GM12878 (cell line): ENCODE measurements at regions not wholly inside any gene's neighbourhood (a gene's known extent, or its start where the extent isn't known, plus 50 kb on each side); places are given as distances from the start of the nearest gene placed in this dataset.

Experiments used
- ATAC-seq: fragments of 200-7000 bp; cut with Tn5 transposase; 3 replicates; pipeline ENCODE4 v1.9.1; 2020; ENCODE audit warnings: mild to moderate bottlenecking, moderate library complexity
- BruUV-seq: library from RNA; stranded (reverse); fragments of 400-500 nt; replicated peaks from 2 replicates; lab custom pipeline; 2021; lab: Mats Ljungman, UMichigan
- CTCF ChIA-PET: fragments of 300-600 bp; sonication (Branson Sonifier 250); formaldehyde crosslinking; extraction: SDS; loops from one replicate; lab custom pipeline; 2021; ENCODE audit warnings: inconsistent platforms; lab: Yijun Ruan, JAX
- POLR2A ChIA-PET: fragments of 350-600 bp; formaldehyde crosslinking; extraction: SDS; loops from one replicate; lab custom pipeline; 2021; ENCODE audit warnings: inconsistent platforms; lab: Charles Lee
- RAD21 ChIA-PET: fragments of 300-600 bp; sonication (Branson Sonifier 250); formaldehyde crosslinking; loops from one replicate; lab custom pipeline; 2023; ENCODE audit warnings: antibody characterized with exemption; ENCODE audit not compliant: unreplicated experiment; lab: Charles Lee
- SMC1A ChIA-PET: fragments of 300-600 bp; sonication (Branson Sonifier 250); formaldehyde crosslinking; loops from one replicate; lab custom pipeline; 2023; ENCODE audit not compliant: unreplicated experiment, uncharacterized antibody; lab: Charles Lee
- DNase-seq: peaks from one replicate; pipeline ENCODE4 v3.0.0-alpha.2; 2011; ENCODE audit warnings: low read depth, low spot score
- FAIRE-seq: peaks from 3 replicates; lab custom pipeline; 2011; peaks lifted over from hg19 to GRCh38; lab: Jason Lieb, UNC
- H2AFZ ChIP-seq: 2 replicates; pipeline ENCODE4 v1.6.0; 2011; ENCODE audit warnings: low read depth, low read length, control low read depth; ENCODE audit not compliant: control insufficient read depth
- H3K27ac ChIP-seq: 2 replicates; pipeline ENCODE4 v1.5.1; 2011; ENCODE audit warnings: control low read depth; ENCODE audit not compliant: control insufficient read depth, insufficient read depth
- H3K27me3 ChIP-seq, 2 experiments: replicated peaks in 1 of 2; 2 replicates each; pipeline versions ENCODE4 v1.6.0 to v1.6.1; 2011; ENCODE audit warnings: low read length in 1 of 2; ENCODE audit not compliant: control insufficient read depth in 2 of 2, insufficient read depth in 2 of 2
- H3K36me3 ChIP-seq, 2 experiments: 2 replicates each; pipeline ENCODE4 v1.5.1; 2011; ENCODE audit warnings: low read length in 1 of 2; ENCODE audit not compliant: control insufficient read depth in 2 of 2, insufficient read depth in 2 of 2
- H3K4me1 ChIP-seq: 2 replicates; pipeline ENCODE4 v1.6.1; 2011; ENCODE audit warnings: mild to moderate bottlenecking, low read length, moderate library complexity, mixed read lengths; ENCODE audit not compliant: control insufficient read depth, insufficient read depth
- H3K4me2 ChIP-seq: 2 replicates; pipeline ENCODE4 v1.6.0; 2011; ENCODE audit warnings: control low read depth; ENCODE audit not compliant: control insufficient read depth, insufficient read depth
- H3K4me3 ChIP-seq: fragments of 200-600 bp; sonication (generic); 2 replicates; pipeline ENCODE4 v1.5.1; 2016
- H3K79me2 ChIP-seq: 2 replicates; pipeline ENCODE4 v1.6.0; 2011; ENCODE audit warnings: low read length; ENCODE audit not compliant: control insufficient read depth, insufficient read depth
- H3K9ac ChIP-seq: 2 replicates; pipeline ENCODE4 v1.8.0; 2011; ENCODE audit warnings: low read length, control low read depth, mixed read lengths; ENCODE audit not compliant: control insufficient read depth, insufficient read depth
- H3K9me3 ChIP-seq: replicated peaks from 3 replicates; pipeline ENCODE4 v1.5.1; 2011; ENCODE audit warnings: mild to moderate bottlenecking, low read length; ENCODE audit not compliant: control insufficient read depth, insufficient read depth
- H4K20me1 ChIP-seq: 2 replicates; pipeline ENCODE4 v1.6.0; 2011; ENCODE audit not compliant: control insufficient read depth, insufficient read depth
- CHD2 ChIP-seq: IDR thresholded peaks from 2 replicates; pipeline ENCODE4 v1.6.1; 2011; ENCODE audit warnings: low read depth, low read length, improper control_type of control experiment, borderline replicate concordance
- HCFC1 ChIP-seq: fragments of 150-350 bp; IDR thresholded peaks from 2 replicates; pipeline ENCODE4 v1.6.1; 2014; ENCODE audit warnings: low read length
- IRF4 ChIP-seq: IDR thresholded peaks from 2 replicates; pipeline ENCODE4 v1.6.1; 2011; ENCODE audit warnings: low read depth, low read length
- RELA ChIP-seq: fragments of 450-650 bp; IDR thresholded peaks from 2 replicates; pipeline ENCODE4 v1.8.0; 2014; ENCODE audit warnings: borderline replicate concordance; ENCODE audit not compliant: partially characterized antibody
- RELB ChIP-seq: fragments of 450-650 bp; IDR thresholded peaks from 2 replicates; pipeline ENCODE4 v1.6.1; 2017; ENCODE audit warnings: low read depth, mild to moderate bottlenecking, moderate library complexity
- WGBS: methylation state at CpG from one replicate; pipeline ENCODE4 v1.1.6; 2016; ENCODE audit warnings: low lambda C conversion rate; ENCODE audit not compliant: insufficient replicate concordance, insufficient coverage; ENCODE audit errors: missing lambda C conversion rate; 5-methylcytosine and 5-hydroxymethylcytosine counted together
- in situ Hi-C: fragments of 300-500 bp; cut with MboI; formaldehyde crosslinking; loops from 9 replicates; pipeline ENCODE4 v1.14.3; 2018; ENCODE audit warnings: mixed read lengths
- intact Hi-C: fragments of 100-400 bp; cut with micrococcal nuclease; formaldehyde crosslinking; loops from one replicate; pipeline ENCODE4 v1.14.2; 2022; ENCODE audit not compliant: unreplicated experiment

GRCh38 chr17:72497915-72498314 is 377.1 kb downstream of the SOX9 start:
- ChIA-PET CTCF (interaction anchor here (0.6 to 1.7 kb wide), 6 partner anchors 14 to 61 kb away, joined by 3 to 7 read pairs (median 4); no protein-coding TSS in a partner anchor), SMC1A (interaction anchor here (0.9 to 4.0 kb wide), 9 partner anchors 10 to 72 kb away, joined by 3 to 37 read pairs (median 7); no protein-coding TSS in a partner anchor), RAD21 (interaction anchor here (0.9 to 3.4 kb wide), 7 partner anchors 10 to 75 kb away, joined by 3 to 22 read pairs (median 7); no protein-coding TSS in a partner anchor), POLR2A (interaction anchor here (0.6 to 3.5 kb wide), 5 partner anchors 11 to 74 kb away, joined by 3 to 40 read pairs (median 4); no protein-coding TSS in a partner anchor)
- no peak overlapping the region for H3K4me3 ChIP-seq
- H3K27me3 ChIP-seq, result no peaks in the 10 kb centered on the region
- no peaks in the 10 kb centered on the region for H4K20me1 ChIP-seq
- H3K4me1 ChIP-seq, result no peaks in the 10 kb centered on the region; the same call in 1 of the 2 replicates
- no peaks in the 10 kb centered on the region for H3K36me3 ChIP-seq
- H3K79me2 ChIP-seq, result no peaks in the 10 kb centered on the region
- no peak overlapping the region for H3K9ac ChIP-seq
- BruUV-seq, result no TSS peak
- H3K4me2 ChIP-seq, result no peak overlapping the region
- DNase-seq (no peak), ATAC-seq (no peak), FAIRE-seq (no peak)
- TF ChIP-seq HCFC1 (no peak), RELA (no peak), IRF4 (no peak), RELB (no peak), CHD2 (no peak)
- no peaks in the 10 kb centered on the region; the same call in 2 of the 3 replicates for H3K9me3 ChIP-seq
- WGBS, result 43% methylated on average over 3 of the region's 3 CpGs
- H2AFZ ChIP-seq, result no peak overlapping the region
- intact Hi-C loops (no loop called here), in situ Hi-C loops (no loop called here)
- no peak overlapping the region for H3K27ac ChIP-seq
